Liver (tissue), 3 donors: ENCODE measurements at regions not wholly inside any gene's neighbourhood (a gene's known extent, or its start where the extent isn't known, plus 50 kb on each side); places are given as distances from the start of the nearest gene placed in this dataset.

Experiments used
- FOXA1 ChIP-seq: IDR thresholded peaks from 2 replicates; pipeline ENCODE4 v1.6.1; 2016; ENCODE audit warnings: antibody characterized with exemption
- GABPA ChIP-seq, 2 donors: IDR thresholded peaks in 1 of 2; conservative IDR thresholded peaks in 1 of 2; 2 replicates each; pipeline ENCODE4 v1.6.1; 2016; ENCODE audit warnings: antibody characterized with exemption in 2 of 2, mild to moderate bottlenecking in 1 of 2, moderate library complexity in 1 of 2
- RAD21 ChIP-seq, 2 donors: IDR thresholded peaks; 2 replicates each; pipeline ENCODE4 v1.6.1; 2016; ENCODE audit warnings: antibody characterized with exemption in 2 of 2, mild to moderate bottlenecking in 2 of 2
- SP1 ChIP-seq: IDR thresholded peaks from 2 replicates; pipeline ENCODE4 v1.6.1; 2018; ENCODE audit warnings: antibody characterized with exemption, mild to moderate bottlenecking
- YY1 ChIP-seq: IDR thresholded peaks from 2 replicates; pipeline ENCODE4 v1.6.1; 2016; ENCODE audit warnings: antibody characterized with exemption, mild to moderate bottlenecking
- TF ChIP-seq, protein P1 (sequence below): fragments of 150-350 bp; IDR thresholded peaks from 2 replicates; pipeline ENCODE4 v1.5.1; 2017; ENCODE audit warnings: improper control_type of control experiment, low read depth, low read length; ENCODE audit not compliant: missing input control
- TF ChIP-seq, protein P2 (sequence below): IDR thresholded peaks from 2 replicates; pipeline ENCODE4 v1.6.1; 2016; ENCODE audit warnings: antibody characterized with exemption, mild to moderate bottlenecking
- TF ChIP-seq, protein P3 (sequence below): IDR thresholded peaks from 2 replicates; pipeline ENCODE4 v1.6.1; 2016; ENCODE audit warnings: antibody characterized with exemption
- TF ChIP-seq, protein P4 (sequence below): IDR thresholded peaks from 2 replicates; pipeline ENCODE4 v1.6.1; 2016; ENCODE audit warnings: antibody characterized with exemption
- donor health status: healthy.
- donor health status: healthy.

DNA sequence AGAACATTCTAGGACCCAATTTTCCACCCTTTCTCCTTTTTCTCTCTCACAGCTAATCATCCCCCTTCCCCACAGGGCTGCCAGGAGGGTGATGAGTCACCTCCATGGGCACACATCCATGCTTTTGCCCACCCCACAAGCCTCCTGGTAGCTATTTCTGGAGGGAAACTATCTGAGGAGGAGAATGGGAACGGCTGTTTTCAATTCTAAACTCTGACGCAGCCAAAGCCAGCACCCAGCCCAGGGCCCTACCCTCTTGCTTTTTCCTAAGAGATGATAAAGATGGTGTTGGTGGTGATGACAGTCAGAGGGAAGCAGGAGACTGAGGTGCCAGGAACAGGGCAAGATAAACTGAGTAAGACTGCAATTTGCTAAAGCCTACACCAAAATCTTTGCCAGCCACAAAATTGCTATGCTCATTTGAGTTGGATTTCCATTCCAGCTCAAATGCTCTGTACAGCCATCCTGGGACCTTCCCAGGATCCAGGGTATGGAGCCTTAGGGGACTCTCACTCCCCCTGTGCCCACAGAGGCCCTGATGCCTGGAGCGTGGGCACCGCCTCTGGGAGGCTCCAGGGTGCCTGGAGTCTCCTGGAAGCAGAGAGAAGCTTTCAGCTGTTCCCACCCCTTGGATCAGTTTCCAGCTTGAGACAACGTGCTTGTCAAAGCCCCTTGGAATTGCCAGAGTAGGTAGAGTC is 62.0 kb upstream of the FZD7 start:
- no peak for TF ChIP-seq FOXA1
- TF ChIP-seq, protein P1, sequence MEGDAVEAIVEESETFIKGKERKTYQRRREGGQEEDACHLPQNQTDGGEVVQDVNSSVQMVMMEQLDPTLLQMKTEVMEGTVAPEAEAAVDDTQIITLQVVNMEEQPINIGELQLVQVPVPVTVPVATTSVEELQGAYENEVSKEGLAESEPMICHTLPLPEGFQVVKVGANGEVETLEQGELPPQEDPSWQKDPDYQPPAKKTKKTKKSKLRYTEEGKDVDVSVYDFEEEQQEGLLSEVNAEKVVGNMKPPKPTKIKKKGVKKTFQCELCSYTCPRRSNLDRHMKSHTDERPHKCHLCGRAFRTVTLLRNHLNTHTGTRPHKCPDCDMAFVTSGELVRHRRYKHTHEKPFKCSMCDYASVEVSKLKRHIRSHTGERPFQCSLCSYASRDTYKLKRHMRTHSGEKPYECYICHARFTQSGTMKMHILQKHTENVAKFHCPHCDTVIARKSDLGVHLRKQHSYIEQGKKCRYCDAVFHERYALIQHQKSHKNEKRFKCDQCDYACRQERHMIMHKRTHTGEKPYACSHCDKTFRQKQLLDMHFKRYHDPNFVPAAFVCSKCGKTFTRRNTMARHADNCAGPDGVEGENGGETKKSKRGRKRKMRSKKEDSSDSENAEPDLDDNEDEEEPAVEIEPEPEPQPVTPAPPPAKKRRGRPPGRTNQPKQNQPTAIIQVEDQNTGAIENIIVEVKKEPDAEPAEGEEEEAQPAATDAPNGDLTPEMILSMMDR = no peak
- TF ChIP-seq SP1 = no peak
- TF ChIP-seq, protein P2, sequence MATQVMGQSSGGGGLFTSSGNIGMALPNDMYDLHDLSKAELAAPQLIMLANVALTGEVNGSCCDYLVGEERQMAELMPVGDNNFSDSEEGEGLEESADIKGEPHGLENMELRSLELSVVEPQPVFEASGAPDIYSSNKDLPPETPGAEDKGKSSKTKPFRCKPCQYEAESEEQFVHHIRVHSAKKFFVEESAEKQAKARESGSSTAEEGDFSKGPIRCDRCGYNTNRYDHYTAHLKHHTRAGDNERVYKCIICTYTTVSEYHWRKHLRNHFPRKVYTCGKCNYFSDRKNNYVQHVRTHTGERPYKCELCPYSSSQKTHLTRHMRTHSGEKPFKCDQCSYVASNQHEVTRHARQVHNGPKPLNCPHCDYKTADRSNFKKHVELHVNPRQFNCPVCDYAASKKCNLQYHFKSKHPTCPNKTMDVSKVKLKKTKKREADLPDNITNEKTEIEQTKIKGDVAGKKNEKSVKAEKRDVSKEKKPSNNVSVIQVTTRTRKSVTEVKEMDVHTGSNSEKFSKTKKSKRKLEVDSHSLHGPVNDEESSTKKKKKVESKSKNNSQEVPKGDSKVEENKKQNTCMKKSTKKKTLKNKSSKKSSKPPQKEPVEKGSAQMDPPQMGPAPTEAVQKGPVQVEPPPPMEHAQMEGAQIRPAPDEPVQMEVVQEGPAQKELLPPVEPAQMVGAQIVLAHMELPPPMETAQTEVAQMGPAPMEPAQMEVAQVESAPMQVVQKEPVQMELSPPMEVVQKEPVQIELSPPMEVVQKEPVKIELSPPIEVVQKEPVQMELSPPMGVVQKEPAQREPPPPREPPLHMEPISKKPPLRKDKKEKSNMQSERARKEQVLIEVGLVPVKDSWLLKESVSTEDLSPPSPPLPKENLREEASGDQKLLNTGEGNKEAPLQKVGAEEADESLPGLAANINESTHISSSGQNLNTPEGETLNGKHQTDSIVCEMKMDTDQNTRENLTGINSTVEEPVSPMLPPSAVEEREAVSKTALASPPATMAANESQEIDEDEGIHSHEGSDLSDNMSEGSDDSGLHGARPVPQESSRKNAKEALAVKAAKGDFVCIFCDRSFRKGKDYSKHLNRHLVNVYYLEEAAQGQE = no peak
- no peak for TF ChIP-seq GABPA (IDR thresholded peaks at IDR 0.05 in 1 of 2, conservative IDR thresholded peaks at IDR 0.05 in 1 of 2)
- no peak for TF ChIP-seq RAD21 (IDR thresholded peaks at IDR 0.05)
- TF ChIP-seq, protein P3, sequence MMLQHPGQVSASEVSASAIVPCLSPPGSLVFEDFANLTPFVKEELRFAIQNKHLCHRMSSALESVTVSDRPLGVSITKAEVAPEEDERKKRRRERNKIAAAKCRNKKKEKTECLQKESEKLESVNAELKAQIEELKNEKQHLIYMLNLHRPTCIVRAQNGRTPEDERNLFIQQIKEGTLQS = no peak
- no peak for TF ChIP-seq YY1
- TF ChIP-seq, protein P4, sequence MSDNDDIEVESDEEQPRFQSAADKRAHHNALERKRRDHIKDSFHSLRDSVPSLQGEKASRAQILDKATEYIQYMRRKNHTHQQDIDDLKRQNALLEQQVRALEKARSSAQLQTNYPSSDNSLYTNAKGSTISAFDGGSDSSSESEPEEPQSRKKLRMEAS = no peak
